Breast epithelium (tissue), 3 donors: ENCODE measurements at regions not wholly inside any gene's neighbourhood (a gene's known extent, or its start where the extent isn't known, plus 50 kb on each side); places are given as distances from the start of the nearest gene placed in this dataset.

ENCODE experiments used
- POLR2AphosphoS5 ChIP-seq, 3 donors: sonication (generic); formaldehyde crosslinking; IDR thresholded peaks; one replicate each; pipeline ENCODE4 v1.6.1; 2017; ENCODE audit warnings: antibody characterized with exemption in 3 of 3
- TF ChIP-seq, protein P1 (sequence below), 3 donors: fragments of 450-650 bp; IDR thresholded peaks; one replicate each; pipeline ENCODE4 v1.5.1; 2016 to 2017; ENCODE audit warnings: antibody characterized with exemption in 3 of 3, mild to moderate bottlenecking in 3 of 3, moderate library complexity in 3 of 3

DNA sequence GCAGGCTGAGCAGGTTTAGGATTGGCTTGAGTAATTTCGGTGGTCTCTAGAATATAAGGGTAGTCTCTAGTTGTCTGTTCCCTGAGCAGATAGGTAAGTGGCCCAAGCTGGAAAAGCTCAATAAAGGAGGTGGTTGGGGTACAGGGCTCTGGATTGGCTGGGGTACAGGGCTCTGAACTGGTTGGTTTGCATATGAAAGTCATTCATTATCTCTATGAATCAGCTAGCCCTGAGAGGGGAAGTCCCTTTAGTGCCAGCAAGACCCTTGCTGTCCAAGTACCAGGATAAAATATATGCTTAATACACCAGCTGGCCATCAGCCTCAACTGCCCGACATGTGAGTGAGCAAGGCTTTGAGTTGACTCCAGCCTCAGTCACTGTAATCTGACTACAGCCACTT lies 93.0 kb downstream of the ZBTB18 start:
- TF ChIP-seq, protein P1, sequence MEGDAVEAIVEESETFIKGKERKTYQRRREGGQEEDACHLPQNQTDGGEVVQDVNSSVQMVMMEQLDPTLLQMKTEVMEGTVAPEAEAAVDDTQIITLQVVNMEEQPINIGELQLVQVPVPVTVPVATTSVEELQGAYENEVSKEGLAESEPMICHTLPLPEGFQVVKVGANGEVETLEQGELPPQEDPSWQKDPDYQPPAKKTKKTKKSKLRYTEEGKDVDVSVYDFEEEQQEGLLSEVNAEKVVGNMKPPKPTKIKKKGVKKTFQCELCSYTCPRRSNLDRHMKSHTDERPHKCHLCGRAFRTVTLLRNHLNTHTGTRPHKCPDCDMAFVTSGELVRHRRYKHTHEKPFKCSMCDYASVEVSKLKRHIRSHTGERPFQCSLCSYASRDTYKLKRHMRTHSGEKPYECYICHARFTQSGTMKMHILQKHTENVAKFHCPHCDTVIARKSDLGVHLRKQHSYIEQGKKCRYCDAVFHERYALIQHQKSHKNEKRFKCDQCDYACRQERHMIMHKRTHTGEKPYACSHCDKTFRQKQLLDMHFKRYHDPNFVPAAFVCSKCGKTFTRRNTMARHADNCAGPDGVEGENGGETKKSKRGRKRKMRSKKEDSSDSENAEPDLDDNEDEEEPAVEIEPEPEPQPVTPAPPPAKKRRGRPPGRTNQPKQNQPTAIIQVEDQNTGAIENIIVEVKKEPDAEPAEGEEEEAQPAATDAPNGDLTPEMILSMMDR (IDR thresholded peaks at IDR 0.05): no peak
- no peak for TF ChIP-seq POLR2AphosphoS5 (IDR thresholded peaks at IDR 0.05)
